ENCODE measurements at regions not wholly inside any gene's neighbourhood (a gene's known extent, or its start where the extent isn't known, plus 50 kb on each side); places are given as distances from the start of the nearest gene placed in this dataset.
"Not testable (repeated sequence)": the region's sequence is repeated elsewhere in the genome, so short reads cannot be mapped to it uniquely, and the experiment has no call there.

DNA sequence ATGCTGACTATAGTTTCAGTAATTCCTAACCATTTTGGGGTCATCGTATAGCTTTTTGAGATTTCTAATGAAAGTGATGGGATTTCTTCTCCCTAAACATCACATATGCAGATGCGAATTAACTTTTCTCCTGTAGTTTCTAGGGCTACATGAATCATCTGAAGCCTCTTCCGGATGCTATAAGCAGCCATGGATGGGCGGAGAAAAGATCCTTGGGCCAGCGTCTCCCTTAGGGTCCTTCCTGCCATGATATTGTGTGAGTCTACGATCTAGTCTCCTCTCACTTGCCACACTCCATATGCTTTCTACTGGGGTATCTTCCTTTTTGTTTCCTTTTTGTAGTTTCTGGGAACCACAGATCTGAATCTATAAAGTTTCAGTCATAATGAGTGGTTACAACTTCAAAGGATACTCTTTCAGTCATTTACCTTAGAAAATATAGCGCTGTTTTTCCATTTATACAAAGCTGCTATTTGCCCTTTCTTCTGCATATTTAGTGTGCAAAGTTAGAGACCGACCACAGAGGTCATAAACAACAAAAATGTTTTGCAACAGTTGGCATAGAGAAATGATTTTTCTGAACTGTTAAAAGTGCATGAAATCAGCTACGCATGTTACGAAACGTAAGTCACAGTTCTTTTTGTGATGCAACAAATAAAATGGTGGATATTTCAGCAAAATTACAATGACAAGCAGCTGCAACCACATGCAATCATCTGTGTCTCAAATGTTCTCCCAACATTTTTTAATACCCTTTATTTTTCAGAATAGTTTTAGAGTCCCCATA, 396.2 kb upstream of the SLC35B3 start:
- DNase-seq = no peak

GRCh38 chr6:8830794-8831193, 395.4 kb upstream of the SLC35B3 start:
- DNase-seq = no peak

DNA sequence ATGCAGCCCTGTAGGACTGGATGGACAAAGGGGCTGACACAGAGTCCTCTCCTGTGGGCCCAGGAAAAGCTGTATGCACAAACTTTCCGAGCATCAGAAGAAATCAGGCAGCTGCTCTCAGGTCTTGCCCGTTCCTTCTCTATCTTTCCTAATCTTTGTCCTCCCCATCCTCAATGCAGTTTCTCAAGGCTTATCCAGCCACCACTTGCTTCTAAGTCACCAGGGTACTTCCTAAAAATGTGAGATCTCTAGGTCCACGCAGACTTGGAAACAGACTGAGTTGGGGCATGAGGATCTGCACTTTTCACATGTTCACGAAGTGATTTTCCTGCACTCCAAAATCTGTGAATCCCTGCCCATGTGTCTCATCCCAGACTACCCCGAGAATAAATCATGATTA, 394.5 kb upstream of the SLC35B3 start:
- DNase-seq = no peak

- DNase-seq = no peak
Observed at GRCh38 chr6:8829296-8829695, 394.0 kb upstream of the SLC35B3 start.

DNA sequence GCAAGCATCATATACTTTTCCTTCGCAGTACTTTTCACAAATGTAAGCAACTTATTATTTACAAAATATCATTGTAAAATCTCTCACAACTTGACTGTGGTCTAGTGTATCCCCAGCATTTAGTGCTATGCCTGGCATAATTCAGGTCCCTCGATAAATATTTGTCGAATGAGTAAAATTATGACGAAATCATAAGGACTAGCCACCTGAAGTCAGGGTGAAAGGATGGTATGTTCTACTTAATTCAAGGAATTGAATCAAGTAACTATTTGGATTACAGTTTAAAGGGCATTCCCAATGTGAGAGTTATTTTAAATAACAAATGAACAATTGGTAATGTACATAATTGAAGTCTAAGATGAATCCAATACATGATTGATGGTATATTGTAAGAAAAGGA, 393.0 kb upstream of the SLC35B3 start:
- DNase-seq = no peak

GRCh38 chr6:8825726-8826125, 390.4 kb upstream of the SLC35B3 start:
- no peak for DNase-seq

GRCh38 chr6:8821981-8822381, 386.6 kb upstream of the SLC35B3 start:
- DNase-seq = no peak

DNA sequence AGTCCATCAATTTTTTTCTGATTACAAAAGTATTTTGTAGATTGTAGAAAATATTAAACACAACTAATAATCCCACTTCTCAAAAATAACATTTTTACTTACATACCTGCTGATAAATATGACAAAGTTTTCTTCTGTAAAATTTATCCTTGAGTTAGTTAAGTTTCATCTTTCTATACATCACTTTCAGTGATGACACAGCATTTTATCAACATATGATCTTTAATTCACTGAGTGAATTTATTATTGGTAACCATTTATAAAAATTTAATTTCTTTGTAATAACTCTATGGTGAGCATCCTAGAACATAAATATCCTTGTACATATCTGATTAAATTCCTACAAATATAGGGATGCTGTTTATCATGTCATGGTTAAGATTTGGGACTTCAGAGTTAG, 385.0 kb upstream of the SLC35B3 start:
- no peak for DNase-seq

DNA sequence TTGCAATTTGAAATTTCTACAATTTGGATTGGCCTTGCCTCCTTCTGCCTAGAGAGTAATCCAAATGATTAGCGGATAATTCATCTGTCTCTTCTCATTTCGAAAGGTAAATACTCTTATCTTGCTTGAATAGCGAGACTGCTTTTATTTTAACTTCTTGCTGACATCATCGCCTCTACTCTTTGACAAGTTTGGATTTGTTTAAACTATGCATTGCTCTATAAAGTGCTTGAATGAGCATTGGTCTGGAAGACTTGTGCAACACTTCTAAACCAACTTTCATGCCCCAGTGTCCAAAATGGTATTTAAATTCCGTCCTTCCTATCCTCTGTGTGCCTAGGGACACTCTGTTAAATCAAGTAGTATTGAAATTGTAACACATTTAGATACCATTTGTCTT, 384.1 kb upstream of the SLC35B3 start:
- no peak for DNase-seq

DNA sequence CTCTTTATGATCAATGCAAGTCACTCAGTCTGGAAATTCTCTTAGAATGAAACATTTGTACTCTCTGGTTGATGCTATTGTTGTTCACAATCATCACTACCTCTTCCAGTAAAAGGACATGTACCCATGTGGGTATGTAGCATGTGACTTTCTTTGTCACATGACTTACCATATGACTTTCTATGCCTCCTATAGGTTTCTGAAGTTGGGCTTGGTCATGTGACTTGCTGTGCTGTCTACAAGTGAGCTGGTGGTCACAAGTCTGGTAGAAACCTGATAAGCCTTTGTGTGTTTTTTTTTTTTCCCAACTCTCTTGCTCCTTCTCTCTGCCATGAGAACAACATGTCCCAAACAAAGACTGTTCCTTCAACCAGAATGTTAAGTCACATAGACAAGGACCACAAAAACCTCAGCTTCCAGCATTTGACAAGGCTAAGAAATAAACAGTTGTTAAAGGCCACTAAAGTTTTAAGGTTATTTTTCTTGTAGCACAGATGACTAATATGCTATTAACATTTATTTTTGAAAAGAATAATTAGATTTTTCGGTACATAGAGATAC, 379.2 kb upstream of the SLC35B3 start:
- no peak for DNase-seq

- DNase-seq = no peak
Observed at GRCh38 chr6:8810325-8810724, 375.0 kb upstream of the SLC35B3 start.

DNA sequence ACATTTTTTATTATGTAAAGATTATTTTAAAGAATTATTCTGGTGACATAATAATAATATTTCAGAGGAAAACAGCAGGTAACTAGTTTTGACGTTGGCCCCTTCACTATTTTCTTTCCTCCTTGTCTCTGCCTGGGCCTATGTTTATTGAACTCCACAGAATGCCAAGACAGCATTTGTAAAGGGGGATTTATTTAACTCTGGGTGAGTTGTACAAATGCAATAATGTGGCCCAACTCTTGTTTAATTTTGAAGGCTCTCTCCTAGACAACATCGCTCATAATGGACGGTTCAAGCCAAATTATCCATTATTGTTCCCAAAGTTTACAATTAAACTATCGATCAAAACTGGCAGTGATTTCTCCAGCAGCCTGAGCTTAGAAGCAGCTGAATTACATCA, 374.3 kb upstream of the SLC35B3 start:
- DNase-seq = no peak

- DNase-seq = no peak
Observed at GRCh38 chr6:8803181-8803760, 367.9 kb upstream of the SLC35B3 start.

GRCh38 chr6:8802397-8802796, 367.1 kb upstream of the SLC35B3 start:
- DNase-seq = not testable (repeated sequence)

GRCh38 chr6:8794420-8794819, 359.1 kb upstream of the SLC35B3 start:
- no peak for DNase-seq

DNA sequence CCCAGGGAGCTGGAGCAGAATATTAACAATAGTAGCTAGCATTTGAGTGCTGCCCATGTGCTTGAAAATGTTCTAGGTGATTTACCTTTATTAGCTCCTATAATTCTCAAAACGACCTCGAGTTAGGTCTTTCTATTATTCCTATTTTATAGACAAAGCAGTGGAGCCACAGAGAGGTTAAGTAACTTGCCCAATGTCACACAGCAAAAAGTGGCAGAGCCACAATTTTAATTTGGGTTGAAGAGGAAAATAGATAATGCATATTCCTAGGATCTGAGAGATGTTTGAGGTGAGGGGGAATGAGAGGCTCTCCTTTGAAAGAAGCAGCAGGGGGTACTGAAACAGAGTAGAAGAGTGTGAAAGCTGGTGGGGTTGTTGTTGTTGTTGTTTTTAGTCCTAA, 354.5 kb upstream of the SLC35B3 start:
- DNase-seq = no peak

- no peak for DNase-seq
Observed at GRCh38 chr6:8785223-8785622, 349.9 kb upstream of the SLC35B3 start.

- DNase-seq = no peak
Observed at GRCh38 chr6:8783191-8783590, 347.8 kb upstream of the SLC35B3 start.

DNA sequence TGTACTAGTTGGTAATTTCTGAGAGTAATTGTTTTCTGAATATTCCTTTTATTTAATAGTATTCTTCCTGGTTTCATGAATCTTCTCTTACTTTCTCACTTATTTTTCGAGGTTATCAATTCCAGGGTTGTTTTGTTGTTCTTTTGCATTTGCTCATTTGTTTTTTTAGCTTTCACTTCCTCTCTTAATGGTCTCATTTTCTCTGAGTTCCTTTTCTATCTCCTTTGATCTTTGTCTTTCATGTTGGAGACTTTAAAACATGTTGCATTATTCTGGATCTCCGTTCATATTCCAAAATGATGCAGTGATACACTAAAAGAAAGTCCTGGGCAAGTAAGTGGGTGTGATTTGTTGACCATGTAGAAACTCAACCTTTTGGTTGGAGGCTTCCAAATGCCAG, 345.3 kb upstream of the SLC35B3 start:
- no peak for DNase-seq

- no peak for DNase-seq
Observed at GRCh38 chr6:8764733-8765132, 329.4 kb upstream of the SLC35B3 start.

DNA sequence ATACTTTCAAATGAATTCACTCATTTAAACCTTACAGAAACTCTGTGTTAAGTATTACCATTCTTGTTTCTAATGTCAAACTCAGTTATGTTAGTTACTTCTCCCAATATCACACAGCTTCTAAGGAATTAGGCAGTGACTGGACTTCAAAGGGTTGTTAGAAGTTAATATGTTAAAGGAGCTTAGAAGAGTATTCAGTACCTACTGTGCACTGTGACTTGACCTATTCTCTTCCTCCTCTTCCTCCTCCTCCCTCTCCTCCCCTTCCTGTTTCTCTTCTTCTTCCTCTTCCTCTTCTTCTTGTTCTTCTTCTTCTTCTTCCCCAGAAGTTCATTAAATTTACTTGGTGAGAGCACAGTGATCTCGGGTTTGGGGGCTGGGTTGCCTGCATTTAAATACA, 325.6 kb upstream of the SLC35B3 start:
- DNase-seq = no peak

DNA sequence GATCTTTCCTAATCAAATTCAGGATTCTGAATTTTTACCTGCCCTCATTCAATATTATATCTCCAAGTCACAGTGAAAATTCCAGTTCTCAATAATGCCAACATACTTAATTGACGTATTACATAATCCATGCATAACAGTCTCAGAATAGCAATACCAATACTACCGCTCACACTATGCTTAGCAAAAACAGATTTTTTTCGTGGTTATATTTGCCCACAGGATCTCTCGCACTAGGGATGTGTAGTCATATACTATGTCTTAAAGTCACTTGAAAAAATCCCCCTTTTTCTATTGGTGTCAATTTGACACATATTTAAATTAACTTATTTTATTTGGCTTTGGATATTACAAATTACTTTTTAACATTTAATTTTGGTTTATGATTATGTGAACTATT, 323.1 kb upstream of the SLC35B3 start:
- no peak for DNase-seq

GRCh38 chr6:8750627-8751026, 315.3 kb upstream of the SLC35B3 start:
- no peak for DNase-seq

DNA sequence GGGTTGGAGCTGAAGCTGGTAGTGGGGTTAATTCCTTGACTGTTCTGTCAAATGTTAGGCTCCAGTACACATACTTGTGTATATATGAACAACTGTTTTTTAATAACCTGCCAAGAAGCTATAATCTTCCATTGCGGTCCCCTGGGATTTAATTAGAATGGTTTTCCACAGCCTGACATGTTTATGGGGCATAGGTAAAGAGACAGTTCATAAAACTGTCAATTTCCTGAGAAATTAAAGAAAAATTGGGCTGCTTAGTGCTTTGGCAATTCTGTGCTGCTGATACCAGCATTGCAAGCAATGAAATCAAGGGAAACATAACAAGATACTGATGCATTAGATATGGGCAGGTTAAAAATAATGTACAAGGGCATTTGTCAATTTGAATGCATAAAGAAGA, 314.1 kb upstream of the SLC35B3 start:
- no peak for DNase-seq

Measured in renal pelvis (tissue), 1 donor.